Rectal smooth muscle tissue (tissue), 1 donor: ENCODE measurements at regions not wholly inside any gene's neighbourhood (a gene's known extent, or its start where the extent isn't known, plus 50 kb on each side); places are given as distances from the start of the nearest gene placed in this dataset.

Source experiments
- H3K27ac ChIP-seq: one replicate; pipeline ENCODE4 v1.7.0; 2013; ENCODE audit warnings: low read depth, low read length, inconsistent platforms
- H3K27me3 ChIP-seq: one replicate; pipeline ENCODE4 v1.7.0; 2013; ENCODE audit warnings: low read length; ENCODE audit not compliant: control insufficient read depth, insufficient read depth
- H3K36me3 ChIP-seq: one replicate; pipeline ENCODE4 v1.7.0; 2013; ENCODE audit warnings: low read length; ENCODE audit not compliant: control insufficient read depth, insufficient read depth
- H3K4me1 ChIP-seq: one replicate; pipeline ENCODE4 v1.7.0; 2013; ENCODE audit warnings: low read length; ENCODE audit not compliant: control insufficient read depth, insufficient read depth
- H3K4me3 ChIP-seq: one replicate; pipeline ENCODE4 v1.7.0; 2013; ENCODE audit warnings: low read length
- H3K9ac ChIP-seq: one replicate; pipeline ENCODE4 v1.7.0; 2013; ENCODE audit warnings: low read length

DNA sequence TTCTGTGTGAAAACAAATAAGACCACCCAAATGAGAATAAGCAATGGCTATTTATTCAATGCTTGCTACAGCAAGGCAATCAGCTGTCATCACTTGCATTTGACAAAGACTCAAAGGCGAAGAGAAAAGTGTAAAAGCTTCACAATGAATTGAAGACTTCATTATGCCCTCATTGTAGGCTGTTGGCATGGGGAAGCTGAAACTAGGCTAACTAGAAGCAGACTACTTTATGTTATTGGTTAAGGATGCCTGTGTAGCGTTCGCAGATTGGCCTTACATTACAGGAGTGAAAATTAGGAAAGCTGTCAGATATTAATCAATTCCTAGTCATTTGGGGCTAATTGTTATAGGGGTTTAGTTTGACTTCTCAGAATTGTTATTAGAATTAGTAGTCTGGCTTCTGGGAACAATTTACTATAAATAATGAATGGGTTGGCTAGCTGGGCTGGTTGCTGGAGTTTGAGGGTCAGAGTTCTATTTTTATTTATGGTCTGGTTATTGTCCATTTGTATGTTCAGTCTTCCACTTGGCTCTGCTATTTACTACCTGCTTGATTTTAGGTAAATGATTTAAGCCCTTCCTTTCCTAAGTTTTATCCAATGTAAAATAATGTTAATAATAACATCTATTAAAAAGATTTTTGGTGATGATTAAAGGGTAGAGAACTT is 437.2 kb upstream of the SYT4 start:
- no peak overlapping the region for H3K4me3 ChIP-seq
- H3K36me3 ChIP-seq: no peaks in the 10 kb centered on the region
- no peak overlapping the region for H3K9ac ChIP-seq
- no peaks in the 10 kb centered on the region for H3K4me1 ChIP-seq
- no peak overlapping the region for H3K27ac ChIP-seq
- H3K27me3 ChIP-seq: no peaks in the 10 kb centered on the region

DNA sequence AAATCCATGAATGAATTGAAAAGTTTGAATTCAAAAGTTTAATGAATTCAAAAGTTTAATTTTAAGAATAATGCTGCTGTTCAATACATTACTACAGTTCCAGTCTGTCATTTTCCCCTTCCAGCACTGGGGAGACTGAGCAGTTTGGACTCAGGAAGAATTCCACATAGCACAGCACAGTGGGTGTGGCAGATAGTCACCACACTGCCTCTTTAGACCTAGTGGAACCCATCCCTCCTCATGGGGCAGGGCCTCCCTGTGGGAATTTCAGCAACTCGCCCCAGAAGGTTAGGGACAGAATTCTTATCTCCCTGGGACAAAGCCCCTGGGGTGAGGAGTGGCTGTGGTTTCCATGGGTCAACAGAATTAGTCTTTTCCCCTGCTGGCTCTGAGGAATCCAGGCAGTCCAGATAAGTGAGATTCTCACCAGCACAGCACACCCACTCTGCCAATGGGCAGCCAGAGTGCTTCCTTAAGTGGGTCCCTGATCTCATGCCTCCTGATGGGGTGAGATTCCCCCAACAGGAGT is 442.0 kb upstream of the SYT4 start:
- no peak overlapping the region for H3K9ac ChIP-seq
- no peak overlapping the region for H3K4me3 ChIP-seq
- H3K27me3 ChIP-seq: no peaks in the 10 kb centered on the region
- no peaks in the 10 kb centered on the region for H3K4me1 ChIP-seq
- no peaks in the 10 kb centered on the region for H3K36me3 ChIP-seq
- no peak overlapping the region for H3K27ac ChIP-seq

DNA sequence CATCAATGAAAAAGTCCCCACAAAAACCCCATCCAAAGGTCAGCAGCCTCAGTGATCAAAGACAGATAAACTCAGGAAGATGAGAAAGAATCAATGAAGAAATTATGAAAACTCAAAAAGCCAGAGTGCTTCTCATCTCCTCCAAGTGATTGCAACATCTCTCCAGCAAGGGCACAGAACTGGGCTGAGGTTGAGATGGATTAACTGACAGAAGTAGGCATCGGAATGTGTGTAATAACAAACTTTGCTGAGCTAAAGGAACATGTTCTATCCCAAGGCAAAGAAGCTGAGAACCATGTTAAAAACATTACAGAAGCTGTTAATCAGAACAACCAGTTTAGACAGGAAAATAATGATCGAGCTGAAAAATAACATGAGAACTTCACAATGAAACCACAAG is 442.8 kb upstream of the SYT4 start:
- Histone ChIP-seq H3K4me1 (no peaks in the 10 kb centered on the region), H3K9ac (no peak overlapping the region), H3K27ac (no peak overlapping the region), H3K27me3 (no peaks in the 10 kb centered on the region), H3K36me3 (no peaks in the 10 kb centered on the region), H3K4me3 (no peak overlapping the region)

DNA sequence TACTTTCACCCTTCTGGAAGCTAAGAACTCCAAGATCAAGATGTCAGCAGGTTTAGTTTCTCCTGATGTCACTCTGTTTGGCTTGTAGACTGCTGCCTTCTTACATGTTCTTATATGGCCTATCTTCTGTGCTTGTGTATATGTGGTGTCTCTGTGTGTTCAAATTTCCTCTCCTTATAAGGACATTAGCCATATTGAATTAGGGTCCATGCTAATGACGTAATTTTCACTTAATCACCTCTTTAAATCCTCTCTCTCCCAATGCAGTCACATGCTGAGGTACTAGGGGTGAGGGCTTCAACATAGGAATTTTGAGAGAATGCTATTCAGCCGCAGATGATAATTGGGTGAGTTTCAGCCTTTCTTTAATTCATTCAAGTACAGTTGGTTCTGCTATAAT is 458.3 kb upstream of the SYT4 start:
- Histone ChIP-seq H3K27ac (no peak overlapping the region), H3K4me1 (no peaks in the 10 kb centered on the region), H3K36me3 (no peaks in the 10 kb centered on the region), H3K27me3 (no peaks in the 10 kb centered on the region), H3K4me3 (no peak overlapping the region), H3K9ac (no peak overlapping the region)

DNA sequence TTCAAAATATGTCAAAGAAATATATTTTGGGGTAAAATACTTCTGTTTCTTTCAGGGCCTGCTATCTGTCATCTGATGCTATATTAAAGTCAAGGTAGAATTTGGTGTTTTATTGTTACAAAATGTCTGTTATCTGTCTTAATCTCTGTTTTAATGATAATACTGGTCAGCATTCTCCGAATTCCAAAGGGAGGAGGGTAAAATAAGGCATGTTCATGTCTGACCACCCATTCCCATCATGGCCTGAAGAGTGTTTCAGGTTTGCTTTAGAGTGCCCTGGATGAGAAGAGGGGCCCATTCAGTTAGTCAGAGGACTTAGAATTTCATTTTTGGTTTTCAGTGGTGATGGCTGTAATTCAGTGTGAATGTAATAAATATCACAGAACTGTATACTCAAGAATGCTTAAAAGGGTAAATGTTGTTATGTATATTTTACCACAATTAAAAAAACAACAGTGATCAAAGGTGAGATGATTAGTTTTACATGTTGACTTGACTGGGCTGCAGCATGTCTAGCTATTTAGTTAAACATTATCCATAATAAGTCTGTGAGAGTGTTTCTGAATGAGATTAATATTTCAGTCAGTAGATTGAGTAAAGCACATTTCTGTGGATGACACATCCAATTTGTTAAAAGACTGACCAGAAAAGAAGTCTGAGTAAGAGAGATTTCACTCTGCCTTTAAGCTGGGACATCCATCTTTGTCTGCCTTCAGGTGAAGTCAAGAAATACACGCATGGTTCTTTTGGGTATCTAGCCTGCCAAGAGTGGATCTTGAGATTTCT is 467.9 kb upstream of the SYT4 start:
- H3K4me1 ChIP-seq: no peaks in the 10 kb centered on the region
- H3K27ac ChIP-seq: no peak overlapping the region
- H3K27me3 ChIP-seq: no peaks in the 10 kb centered on the region
- H3K9ac ChIP-seq: no peak overlapping the region
- H3K4me3 ChIP-seq: no peak overlapping the region
- H3K36me3 ChIP-seq: no peaks in the 10 kb centered on the region

DNA sequence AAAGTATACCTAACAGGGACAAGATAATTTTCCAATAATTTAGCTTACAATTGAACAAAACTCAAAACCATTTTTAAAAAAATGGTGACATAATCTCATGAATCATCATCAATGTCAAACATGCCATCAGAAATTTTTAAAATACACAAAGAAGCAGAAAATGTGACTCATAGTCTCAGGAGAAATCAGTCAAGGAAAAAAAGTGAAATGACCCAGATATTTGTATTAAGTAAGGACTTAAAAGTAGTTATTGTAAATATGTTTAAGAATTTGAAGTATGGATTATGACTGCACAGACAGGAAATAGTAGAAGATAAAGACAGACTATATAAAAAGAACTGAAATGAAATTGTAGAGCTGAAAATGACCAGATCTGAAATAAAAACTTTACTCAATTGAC is 473.9 kb upstream of the SYT4 start:
- Histone ChIP-seq H3K9ac (no peak overlapping the region), H3K4me3 (no peak overlapping the region), H3K4me1 (no peaks in the 10 kb centered on the region), H3K36me3 (no peaks in the 10 kb centered on the region), H3K27me3 (no peaks in the 10 kb centered on the region), H3K27ac (no peak overlapping the region)

DNA sequence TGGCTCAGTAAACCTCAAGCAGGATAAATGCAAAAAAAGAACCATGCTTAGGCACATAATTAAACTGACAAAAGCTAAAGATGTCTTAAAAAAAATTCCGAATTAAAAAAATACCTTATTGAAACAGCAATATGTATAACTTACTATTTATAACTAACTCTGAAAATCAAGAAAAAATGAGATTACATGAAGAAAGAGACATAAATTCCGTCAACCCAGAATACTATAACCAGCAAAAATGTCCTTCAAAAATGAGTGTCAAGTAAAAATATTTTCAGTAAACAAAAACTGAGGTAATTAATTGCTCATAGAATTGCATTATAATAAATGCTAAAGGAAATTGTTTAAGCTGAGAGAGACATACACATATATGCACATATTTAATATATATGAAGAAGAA is 474.5 kb upstream of the SYT4 start:
- H3K4me3 ChIP-seq: no peak overlapping the region
- H3K27me3 ChIP-seq: no peaks in the 10 kb centered on the region
- no peak overlapping the region for H3K9ac ChIP-seq
- no peak overlapping the region for H3K27ac ChIP-seq
- no peaks in the 10 kb centered on the region for H3K4me1 ChIP-seq
- no peaks in the 10 kb centered on the region for H3K36me3 ChIP-seq

DNA sequence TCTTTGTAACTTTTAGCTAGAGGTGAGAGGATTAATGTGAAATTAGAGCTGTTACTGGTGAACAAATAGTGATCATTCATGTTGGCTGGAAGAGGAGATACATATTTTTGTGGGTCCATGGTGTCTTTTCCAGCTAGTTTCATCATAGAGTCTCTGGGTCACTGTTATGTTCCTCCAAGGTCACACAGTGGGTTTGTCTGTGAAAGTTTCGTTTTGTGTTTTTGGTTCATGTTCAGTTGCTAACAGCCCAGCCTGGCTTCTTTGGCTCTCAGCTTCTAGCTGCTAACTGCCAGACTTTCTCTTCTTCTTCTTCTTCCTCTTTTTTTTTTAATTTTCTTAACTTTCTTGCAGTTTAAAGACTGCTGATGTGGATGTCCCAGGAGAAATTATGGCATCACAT is 480.0 kb upstream of the SYT4 start:
- Histone ChIP-seq H3K9ac (no peak overlapping the region), H3K4me1 (no peaks in the 10 kb centered on the region), H3K36me3 (no peaks in the 10 kb centered on the region), H3K4me3 (no peak overlapping the region), H3K27me3 (no peaks in the 10 kb centered on the region), H3K27ac (no peak overlapping the region)

DNA sequence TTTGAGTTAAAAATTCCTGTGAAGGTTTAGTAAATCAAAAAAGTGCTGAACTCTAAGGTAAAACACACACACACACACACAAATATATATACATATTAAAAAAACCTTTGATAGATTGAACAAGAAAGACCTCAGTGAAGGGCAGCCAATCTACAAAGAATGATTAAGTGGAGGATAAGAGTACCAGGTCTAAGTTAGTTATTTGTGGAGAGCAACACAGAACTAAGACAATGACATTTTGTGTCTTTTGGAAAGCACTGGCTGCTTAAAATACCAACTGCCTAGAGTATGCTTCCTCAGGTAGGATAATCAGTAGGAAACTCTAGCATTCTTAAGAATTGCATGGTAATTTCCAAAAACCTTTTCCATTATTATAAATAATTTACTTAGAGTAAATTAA is 481.4 kb upstream of the SYT4 start:
- Histone ChIP-seq H3K27me3 (no peaks in the 10 kb centered on the region), H3K27ac (no peak overlapping the region), H3K4me1 (no peaks in the 10 kb centered on the region), H3K36me3 (no peaks in the 10 kb centered on the region), H3K9ac (no peak overlapping the region), H3K4me3 (no peak overlapping the region)

DNA sequence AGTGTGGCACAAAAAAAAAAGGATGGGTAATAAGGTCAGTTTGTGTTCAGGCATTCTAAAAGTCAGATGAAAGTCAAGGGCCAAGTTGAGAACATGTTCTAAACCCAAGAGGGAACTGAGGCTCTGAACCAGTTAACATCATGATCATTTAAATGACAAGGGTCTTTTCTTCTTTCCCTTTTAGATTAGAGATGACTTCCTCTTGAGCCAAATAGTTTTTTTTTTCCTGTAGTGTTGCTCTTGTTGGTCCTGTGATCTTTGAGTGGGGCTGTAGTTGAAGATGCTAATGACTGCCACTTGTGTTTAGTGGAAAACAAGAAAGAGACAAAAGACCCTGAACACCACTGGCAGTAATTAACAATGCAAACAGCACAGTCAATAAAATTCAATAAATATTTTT is 482.7 kb upstream of the SYT4 start:
- Histone ChIP-seq H3K4me1 (no peaks in the 10 kb centered on the region), H3K9ac (no peak overlapping the region), H3K27me3 (no peaks in the 10 kb centered on the region), H3K27ac (no peak overlapping the region), H3K4me3 (no peak overlapping the region), H3K36me3 (no peaks in the 10 kb centered on the region)

DNA sequence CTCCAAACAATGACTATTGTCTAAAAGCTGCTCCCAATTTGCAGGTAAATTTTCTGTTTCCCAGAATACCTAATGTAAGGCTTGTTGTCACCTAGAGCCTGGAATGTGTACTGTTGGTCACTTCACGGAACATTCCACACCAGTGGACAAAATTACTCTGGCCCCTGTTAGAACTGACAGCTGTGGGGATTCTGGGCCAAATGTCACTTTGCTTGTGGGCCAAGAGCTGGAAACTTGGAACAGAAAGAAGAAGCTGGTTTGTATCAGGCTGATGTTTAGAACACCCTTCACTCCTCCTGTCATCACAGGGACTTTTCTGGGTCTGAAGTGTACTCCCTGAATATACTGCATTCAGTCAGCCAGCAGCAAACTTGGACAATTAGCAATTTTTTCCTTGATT is 495.6 kb upstream of the SYT4 start:
- H3K36me3 ChIP-seq: no peaks in the 10 kb centered on the region
- H3K27me3 ChIP-seq: no peaks in the 10 kb centered on the region
- no peak overlapping the region for H3K27ac ChIP-seq
- H3K4me1 ChIP-seq: peaks cover 8% of the 10 kb centered on the region
- H3K9ac ChIP-seq: no peak overlapping the region
- no peak overlapping the region for H3K4me3 ChIP-seq

DNA sequence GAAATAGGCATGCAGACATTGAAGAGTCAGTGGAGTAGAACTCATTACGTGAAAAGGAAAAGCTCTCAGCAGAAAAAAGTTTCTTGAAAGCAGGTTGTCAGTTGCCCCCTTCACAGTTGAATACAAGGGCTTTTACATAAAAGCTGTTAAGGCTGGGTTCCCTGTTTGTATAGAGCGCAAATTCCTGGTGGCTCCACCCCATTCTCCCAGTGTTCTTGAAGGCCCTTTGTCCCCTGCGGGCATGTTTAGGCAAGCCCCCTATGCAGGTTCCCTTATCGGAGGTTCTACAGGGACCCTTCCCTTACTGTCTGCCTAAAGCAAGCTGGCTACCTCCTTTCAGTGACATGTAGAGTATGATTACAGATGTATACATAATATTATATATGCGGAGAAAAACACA is 497.2 kb upstream of the SYT4 start:
- Histone ChIP-seq H3K27ac (no peak overlapping the region), H3K4me3 (no peak overlapping the region), H3K9ac (no peak overlapping the region), H3K36me3 (no peaks in the 10 kb centered on the region), H3K27me3 (no peaks in the 10 kb centered on the region), H3K4me1 (peaks cover 8% of the 10 kb centered on the region)

DNA sequence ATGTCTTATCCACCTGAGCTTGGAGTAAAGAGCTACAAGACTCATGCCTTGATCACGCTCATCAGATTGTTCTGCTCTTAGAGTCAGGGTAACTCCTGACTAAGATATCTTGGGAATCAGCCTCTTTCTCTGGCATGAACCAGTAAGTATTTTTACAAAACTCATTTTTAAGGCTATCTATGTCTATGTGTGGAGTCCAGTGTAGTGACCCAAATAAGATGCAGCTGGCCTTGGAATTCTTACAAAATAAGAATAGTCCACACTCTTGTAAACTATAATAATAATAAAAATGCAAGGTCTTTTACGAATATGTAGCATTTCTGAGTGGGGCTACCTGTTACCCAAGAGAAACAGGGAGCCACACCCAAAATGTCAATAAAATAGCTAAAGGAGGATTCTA is 498.3 kb upstream of the SYT4 start:
- Histone ChIP-seq H3K27ac (no peak overlapping the region), H3K27me3 (no peaks in the 10 kb centered on the region), H3K4me1 (peaks cover 8% of the 10 kb centered on the region), H3K4me3 (no peak overlapping the region), H3K36me3 (no peaks in the 10 kb centered on the region), H3K9ac (no peak overlapping the region)
